OCI-M2 (cell line): ENCODE measurements at regions not wholly inside any gene's neighbourhood (a gene's known extent, or its start where the extent isn't known, plus 50 kb on each side); places are given as distances from the start of the nearest gene placed in this dataset.
"Not testable (repeated sequence)": the region's sequence is repeated elsewhere in the genome, so short reads cannot be mapped to it uniquely, and the experiment has no call there.

Experiments used
- DNase-seq: peaks from one replicate; lab custom pipeline; 2025; ENCODE audit not compliant: unreplicated experiment; lab: John Stamatoyannopoulos, UW

DNA sequence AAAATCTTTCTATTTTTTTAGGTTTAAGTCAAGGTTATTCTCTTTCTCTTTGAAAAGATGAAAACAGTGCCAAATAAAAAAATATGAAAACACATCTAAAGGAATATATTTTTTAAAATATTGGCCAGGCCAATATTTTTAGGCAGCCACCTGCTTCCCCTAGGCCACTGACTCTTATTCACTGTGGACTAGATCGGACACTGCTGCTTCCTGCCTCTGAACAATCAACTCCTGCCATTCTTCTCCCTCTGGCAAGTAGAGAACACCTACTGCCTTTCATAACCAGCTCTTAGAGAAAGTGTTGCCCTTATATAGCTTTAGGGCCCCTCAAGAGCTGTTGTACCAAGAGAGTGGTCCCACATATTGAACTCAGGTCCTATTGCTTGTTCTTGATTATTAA lies 529.2 kb downstream of the RAPGEF2 start:
- no peak for DNase-seq

DNA sequence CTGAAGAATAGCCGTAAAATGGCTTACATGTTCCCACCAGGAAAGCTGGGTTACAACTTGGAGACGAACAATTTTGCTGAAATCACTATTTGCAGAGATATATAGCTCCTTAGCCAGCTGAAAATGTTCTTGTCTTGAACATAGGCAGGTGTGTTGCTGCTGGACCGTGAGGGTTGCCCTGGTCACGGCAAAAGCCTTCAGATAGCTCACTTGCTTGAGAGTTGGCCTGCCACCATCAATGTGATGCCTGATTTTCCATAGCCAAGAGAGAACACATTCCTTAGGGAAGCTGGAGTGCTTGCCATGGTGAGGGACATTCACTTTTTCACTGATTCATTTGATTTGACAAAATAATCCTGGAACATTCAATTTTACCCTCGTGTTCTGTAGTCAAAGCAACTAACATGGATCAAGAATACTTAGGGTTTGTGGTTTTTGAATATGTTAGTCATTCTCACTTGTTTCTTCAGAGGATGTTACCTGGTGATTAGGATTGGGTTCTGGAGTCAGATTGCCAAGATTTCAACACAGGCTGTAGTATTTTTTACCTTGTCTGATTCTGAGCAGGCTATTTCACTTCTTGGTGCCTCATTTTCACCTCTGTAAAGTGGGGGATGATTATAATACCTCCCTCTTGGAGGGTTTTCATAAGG lies 536.9 kb downstream of the RAPGEF2 start:
- DNase-seq = no peak

DNA sequence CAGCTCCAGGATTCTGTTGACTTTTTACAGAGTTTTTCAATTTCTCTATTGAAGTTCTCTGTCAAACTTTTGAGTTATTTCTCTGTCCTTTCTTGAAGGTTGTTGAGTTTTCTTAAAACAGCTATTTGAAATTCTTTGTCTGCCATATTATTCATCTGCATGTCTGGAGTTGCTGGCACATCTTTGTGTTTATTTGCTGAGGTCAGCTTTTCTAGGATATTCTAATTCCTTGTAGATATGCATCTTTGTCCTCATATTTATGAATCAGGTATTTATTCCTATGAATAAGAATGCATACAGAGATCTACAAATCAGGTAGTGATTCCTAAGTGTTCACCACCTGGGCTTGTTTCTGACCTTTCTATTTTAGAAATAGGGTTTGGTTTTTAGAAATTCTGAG lies 546.4 kb downstream of the RAPGEF2 start:
- DNase-seq = no peak

DNA sequence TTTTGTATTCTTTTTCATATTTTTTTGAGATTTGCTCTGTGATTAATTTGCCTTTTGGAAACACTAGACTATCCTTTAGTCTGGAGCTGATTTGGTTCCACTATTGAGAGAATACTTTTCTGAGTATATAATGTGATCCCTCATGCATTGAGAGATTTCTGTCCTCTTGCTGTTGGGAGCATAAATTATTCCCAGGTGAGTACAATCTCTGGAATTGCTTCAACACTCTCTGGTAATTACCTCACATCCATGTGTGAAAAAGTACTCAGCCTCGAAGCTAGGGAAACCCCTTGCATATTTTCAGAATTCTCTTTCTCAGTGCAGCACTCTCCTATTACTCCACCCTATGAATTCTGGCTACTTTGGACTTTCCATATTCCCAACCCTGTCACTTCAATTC lies 550.0 kb downstream of the RAPGEF2 start:
- DNase-seq = no peak

DNA sequence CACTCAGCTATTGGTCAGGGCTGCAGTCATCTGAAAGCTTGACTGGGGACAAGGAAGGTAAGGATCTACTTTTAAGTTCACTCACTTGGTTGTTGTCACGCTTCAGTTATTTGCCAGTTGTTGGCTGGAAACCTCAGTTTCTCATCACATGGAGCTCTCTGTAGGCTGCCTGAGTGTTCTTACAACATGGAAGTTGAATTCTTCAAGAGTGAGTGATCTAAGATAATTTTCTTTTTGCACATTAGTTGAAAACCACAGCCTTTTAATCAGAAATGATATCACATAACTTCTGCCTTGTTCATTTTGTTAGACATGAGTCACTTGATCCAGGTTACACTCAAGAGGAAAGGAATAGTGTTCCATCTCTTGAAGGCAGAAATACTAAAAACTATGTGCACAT lies 552.7 kb downstream of the RAPGEF2 start:
- DNase-seq = no peak

DNA sequence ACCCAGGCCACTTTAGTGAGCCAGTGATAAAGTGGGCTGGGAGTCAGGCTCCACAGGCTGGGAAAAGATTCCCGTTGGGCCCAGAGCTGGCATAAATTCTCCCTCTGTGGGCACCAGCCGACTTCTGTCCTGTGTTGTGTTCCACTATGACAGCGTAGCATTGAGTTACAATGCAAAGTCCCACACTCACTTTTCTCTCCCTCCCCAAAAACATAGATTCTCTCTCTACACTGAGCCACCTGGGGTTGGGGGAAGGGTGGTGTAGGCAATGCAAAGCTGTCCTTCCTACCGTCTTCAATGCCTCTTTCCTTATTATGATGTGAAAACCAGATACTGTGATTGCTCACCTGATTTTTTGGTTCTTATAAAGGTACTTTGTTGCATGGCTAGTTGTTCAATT lies 566.2 kb downstream of the RAPGEF2 start:
- no peak for DNase-seq

DNA sequence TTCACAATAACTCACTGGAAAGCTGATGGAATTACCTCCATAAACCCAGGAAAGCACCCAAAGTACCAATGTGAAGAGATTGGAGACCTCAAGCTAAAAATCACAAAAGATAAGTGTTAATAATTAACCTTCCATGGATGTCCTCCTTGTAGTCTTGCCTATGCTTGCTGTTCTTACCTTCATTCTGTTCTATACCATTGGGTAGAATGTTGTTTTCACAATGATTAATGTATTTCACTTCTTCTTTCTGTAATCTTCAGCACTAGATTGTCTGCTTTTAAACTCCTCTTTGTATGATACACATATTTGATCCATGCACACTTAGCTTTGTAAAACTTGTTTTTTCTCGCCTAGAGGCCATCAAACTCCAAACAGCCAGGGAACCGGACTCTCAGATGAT lies 570.3 kb downstream of the RAPGEF2 start:
- DNase-seq = no peak

DNA sequence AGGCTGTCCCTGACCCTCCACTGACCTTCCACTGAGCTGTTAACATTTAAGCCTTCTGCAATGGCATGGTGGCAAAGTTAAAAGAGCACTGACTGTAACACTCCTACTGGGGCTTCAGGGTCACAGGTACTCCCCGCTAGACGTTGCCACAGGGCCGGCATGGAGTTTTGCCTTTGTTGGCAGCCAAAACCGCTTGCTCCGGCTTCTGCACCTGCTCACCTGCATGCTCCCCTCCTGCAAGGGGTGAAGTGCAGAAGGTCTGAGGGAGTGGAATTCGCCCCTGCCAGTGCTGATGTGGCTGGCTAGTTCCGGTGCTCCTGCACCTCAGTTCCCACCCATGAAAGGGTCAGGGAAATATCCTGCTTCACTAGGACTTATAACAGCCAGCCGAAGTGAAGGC lies 571.4 kb downstream of the RAPGEF2 start:
- no peak for DNase-seq

DNA sequence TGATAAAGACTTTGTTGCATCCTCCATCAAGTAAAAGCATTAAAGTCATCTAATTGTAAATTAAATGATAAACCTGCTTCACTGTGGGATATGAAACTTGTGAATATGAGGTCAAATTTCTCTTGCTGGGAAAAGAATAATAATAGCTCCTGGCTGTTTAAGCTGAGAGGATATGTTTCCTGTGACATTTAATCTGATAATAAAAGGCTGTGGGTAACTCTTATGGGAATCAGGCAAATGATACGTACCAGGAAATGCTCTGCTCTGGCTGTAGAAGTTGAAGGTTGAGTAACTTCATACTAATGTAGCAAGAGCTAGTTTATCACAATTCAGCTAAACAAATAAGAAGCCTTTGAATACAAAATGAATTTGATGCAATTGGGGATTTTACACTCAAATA lies 574.6 kb downstream of the RAPGEF2 start:
- no peak for DNase-seq

DNA sequence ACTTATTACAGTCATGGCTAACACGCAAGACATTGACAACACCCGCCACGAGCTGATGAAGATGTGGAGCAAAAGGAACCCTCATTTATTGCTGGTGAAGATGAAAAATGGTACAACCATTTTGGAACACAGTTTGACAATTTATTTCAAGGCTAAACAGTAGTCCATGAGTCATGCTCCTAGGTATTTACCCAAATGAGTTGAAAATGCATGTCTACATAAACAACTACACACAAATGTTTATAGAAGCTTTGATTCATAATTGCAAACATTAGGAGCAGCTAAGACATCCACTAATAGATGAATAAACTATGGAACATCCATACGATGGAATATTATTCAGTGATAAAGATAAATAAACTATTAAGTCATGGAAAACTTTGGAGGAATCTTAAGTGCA lies 580.1 kb downstream of the RAPGEF2 start:
- no peak for DNase-seq

DNA sequence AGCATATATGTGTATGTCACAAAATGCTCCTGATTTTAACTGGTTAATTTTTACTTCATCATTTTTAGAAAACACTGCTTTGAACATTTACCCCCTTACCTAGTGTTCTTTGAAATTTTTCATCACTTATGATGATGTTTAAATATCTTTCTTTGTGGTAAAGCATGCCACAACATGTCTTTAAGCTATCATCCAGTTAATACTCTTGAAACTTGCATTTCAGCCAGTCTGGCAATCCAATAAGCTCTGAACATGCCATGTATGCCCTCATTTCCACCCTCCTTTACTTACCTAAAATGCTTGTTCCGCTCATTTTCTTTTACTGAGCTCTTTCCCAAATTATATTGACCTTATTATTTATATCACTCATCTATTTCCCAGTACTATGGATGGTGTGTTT lies 581.2 kb downstream of the RAPGEF2 start:
- no peak for DNase-seq

DNA sequence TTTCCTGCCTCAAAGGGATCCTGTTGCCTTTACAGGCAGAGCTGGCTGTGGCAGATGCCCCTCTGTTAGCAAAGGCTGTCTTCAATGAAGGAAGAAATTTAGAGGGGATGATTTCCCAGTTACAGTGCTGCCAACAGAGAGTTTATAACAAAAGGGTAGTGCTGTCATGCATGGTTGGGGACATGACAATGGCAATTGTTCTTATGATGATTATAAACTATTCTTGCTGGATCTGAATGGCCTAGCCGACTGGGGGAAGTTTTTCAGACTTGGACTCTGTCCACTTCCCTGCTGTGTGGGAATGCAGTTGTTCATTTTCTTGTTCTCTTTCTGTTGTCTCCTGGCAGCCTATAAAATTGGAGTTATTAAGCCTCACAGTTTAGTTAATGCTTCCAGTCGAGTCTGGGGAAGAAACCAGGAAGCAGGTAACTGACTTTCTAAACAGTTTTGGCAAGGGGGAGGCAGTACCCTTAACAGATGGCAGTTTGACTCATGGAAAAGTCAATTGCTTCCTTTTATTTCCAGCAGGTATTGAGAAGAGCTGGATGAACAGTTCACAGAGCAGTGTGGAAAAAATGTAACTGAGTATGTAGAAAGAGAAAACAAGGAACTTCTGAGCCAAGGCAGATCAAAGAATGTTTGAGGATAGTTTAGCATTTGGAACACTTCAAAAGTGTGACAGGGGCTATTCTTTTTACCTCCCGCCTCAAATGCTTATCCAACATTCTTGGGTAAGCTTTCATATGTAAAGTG lies 582.6 kb downstream of the RAPGEF2 start:
- DNase-seq = no peak

DNA sequence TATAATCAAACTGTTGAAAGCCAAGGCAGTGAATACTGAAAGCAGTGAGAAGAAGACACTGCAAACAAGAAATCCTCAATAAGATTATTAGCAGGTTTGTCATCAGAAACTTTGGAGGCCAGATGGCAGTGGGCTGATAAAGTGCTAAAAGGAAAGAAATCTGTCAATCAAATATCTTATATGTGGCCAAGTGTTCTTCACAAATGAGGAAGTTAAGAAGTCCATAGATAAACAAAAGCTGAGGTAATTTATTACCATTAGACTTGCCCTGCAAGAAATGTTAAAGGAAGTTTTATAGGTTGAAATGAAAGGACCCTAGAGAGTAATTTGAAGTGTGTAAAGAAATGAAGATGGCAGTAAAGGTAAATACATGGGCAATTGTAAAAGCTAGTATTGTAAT lies 586.6 kb downstream of the RAPGEF2 start:
- DNase-seq = no peak

DNA sequence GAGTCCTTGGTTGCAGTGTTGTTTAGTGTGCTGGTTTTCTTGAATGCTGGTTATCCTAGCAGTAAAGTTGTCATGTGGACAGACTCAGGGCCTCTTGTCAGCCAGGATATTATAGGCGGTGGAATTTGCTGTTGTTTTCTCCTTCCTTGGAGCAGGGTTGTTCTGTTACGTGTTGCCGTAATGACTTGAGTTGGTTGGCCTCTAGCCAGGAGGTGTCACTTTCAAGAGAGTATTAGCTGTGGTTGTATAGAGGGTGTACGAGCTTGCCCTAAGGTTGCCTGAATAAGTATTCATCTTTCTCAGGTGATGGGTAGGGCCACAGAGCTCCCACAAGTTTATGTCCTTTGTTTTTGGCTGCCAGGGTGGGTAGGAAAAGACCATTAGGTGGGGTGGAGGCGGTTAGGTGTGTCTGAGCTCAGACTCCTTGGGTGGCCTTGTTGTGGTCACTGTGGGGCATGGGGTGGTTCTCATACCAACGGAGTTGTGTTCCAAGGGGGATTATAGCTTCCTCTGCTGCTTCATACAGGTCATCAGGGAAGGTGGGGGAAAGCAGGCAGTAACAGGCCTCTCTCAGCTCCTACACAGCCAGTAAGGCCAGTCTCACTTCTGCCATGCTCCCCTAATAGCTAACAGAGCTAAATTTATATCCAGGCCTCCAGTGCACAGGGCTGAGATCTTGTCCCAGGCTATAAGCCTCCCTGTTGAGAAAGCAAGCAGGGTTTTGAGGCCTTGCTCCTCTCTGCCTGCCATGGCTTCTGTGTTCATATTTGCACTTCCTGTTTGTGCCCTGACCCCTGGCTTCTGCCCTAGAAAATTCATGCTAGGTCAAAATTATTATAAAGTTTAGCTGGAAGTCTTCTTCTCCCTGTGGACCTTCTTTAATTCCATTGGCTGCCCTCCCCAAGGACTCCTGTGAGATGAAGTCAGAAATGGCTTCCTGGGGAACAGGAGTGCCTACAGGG lies 594.7 kb downstream of the RAPGEF2 start:
- no peak for DNase-seq

DNA sequence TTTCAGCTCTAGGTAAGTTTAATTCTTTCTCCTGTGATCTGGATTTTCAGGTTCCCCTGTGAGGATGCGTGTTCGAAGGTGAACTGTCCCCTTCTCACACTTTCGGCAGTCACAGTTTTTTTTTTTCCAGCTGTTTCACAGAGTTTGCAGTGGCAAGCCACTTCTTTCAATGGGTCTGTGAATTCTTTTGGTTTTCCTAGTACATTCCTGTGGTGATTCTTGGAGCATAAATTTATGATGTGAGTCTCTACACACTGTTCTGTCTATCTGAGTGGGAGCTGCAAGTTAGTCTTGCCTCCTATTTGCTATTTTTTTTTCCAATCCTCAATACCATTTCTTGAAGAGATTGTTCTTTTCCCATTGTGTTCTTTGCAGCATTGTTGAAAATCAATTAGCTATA lies 595.5 kb downstream of the RAPGEF2 start:
- no peak for DNase-seq

DNA sequence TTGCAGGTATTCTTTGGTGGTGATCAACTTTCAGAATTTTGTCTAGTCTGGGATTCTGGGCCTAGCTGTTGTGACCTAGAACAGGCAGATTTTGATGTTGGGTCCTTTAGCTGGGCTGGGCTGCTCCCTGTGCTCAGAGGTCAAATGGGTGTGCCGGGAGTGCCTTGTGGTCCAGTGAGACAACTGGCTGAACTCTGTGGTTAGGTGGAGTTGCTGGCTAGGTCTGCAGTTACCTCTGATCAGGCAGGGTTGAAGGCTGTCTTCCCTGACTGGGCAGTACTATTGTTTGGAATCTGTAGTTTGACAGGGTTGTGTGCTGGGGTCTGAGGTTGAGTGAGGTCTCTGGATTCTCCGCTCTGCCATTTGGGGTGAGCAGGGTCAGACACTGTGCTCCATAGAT lies 599.3 kb downstream of the RAPGEF2 start:
- DNase-seq = no peak

DNA sequence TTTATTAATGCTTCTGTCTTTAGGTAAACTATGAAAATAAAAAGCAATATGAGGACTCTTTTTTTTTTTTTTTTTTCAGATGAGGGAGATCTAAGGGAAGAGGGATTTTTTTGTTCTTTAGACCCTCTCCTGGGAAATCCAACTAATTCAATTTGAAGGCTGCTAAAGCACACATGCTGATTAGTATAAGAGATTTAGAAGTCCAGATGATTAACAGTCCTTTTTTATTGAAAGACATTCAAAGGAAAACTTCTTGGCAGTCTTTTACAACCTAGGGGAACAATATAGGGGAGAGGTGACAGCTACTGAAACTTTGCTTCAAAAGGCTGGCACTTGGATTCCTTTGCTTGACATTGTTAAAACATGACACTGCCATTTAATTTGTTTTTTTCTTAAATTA lies 602.5 kb downstream of the RAPGEF2 start:
- DNase-seq = no peak

DNA sequence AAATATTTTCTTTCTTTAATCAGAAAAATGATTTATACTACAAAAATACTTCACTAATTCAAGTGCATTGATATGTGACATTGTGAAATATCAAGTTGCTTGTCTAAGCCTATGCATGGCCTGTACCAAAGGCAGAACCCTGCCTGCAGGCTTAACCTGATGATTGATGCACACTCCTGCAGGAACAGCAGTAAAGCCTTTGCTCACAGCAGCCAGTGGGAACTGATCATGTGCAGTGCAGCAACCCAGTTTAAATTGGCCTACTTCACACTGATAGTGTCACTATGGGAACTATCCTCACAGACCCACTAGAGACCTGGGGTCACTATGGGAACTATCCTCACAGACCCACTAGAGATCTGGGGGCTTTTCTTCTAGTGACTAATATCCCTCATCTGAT lies 603.8 kb downstream of the RAPGEF2 start:
- no peak for DNase-seq

DNA sequence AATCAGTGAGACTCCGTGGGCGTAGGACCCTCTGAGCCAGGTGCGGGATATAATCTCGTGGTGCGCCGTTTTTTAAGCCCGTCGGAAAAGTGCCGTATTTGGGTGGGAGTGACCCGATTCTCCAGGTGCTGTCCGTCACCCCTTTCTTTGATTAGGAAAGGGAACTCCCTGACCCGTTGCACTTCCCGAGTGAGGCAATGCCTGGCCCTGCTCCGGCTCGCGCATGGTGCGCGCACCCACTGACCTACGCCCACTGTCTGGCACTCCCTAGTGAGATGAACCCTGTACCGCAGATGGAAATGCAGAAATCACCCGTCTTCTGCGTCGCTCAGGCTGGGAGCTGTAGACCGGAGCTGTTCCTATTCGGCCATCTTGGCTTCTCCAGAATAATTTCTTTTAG lies 612.3 kb downstream of the RAPGEF2 start:
- DNase-seq = not testable (repeated sequence)

DNA sequence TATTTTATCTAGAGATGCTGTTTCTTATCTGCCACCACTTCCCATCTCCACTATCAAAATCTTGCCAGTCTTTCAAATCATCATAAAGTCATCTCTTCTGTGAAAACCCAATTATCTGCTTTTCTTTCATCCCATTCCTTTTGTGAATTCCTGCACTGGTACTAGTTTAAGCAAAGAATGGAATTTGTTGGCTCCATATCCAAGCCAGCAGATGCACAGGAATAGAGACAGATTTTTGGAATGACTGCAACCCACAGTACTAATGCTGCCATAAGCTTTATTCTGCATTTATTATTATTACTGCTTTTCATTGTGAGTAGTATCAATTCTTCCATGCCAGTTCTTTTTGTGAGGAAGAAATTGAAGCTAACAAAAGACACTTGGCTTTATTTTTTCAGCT lies 616.7 kb downstream of the RAPGEF2 start:
- DNase-seq = no peak

DNA sequence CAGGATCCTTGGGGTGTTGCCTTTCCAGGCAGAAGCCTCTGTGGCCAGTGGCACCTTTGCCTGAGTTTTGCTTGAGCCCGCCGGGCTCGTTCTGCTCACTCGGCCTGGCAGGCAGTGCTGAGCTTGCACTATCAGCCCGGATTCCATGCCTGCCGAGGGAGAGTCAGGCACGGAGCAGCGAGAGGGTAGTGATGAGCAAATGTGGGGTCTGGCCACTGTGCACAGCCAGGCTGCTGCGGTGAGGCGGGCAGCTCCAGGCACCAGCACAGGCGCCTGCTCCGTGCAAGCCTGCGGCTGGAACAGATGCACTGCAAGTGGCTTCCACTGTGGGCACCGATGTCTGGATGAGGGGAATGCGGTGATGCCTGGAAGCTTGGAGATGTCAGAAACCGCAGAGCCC lies 619.2 kb downstream of the RAPGEF2 start:
- DNase-seq = no peak

DNA sequence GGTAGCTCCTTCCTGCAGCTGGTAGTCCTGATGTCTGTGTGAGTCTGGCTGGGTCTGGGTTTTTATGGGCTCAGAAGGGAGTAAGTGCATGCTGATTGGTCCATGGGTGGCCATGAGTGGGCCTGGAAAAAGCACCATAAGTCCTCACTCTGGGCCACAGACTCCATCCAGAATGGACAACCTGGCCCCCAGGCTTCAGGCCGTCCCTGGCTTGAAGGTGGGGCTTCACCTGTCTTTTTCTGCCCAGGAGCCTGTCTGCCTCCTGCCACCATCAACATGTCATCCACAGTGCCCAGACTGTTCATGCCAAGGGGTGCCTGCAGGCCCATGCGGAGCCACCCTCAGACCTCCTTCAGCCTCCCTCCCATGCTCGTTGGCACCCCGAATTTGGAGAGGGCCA lies 620.0 kb downstream of the RAPGEF2 start:
- no peak for DNase-seq
